ENCODE measurements at regions not wholly inside any gene's neighbourhood (a gene's known extent, or its start where the extent isn't known, plus 50 kb on each side); places are given as distances from the start of the nearest gene placed in this dataset.
A peak's percentile ranks its signal among the peaks of the same experiment; 100 is the strongest.

DNA sequence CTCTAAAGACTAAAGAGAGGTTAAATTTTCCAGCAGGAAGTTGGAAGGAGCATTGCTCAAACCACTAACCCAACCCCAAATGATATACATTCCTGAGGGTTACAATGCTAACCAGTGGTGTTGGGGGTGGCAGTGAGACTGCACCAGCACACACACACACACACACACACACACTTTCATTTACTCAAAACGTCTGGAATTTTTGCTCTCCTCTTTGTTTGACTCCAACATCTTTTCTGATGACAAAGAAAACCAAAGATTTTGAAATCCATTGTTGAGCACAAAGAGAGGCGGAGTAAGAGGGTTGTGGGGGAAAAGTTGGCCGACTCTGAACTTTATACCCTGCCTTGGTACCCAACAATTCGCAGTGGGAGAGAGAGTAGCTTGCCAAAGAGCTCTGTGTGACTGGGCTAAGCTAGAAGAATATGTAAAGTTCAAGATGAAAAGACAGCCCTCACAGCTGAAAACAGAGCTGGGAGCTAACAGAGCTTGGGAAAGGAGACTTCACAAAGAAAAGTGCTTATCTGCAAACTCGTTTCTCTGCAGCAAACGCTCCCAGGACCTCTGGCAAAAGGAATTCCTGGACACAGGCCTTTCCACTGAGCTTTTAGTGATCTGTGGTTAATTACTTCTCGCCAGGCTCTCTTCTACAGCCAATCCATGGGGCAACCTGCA lies 426.0 kb upstream of the CDH11 start:
- no peak overlapping the region for H3K4me3 ChIP-seq (ENCODE audit: low read depth, low read length)
- H3K36me3 ChIP-seq (ENCODE audit: control insufficient read depth, insufficient read depth, low read length): no peaks in the 10 kb centered on the region
- H3K27ac ChIP-seq (ENCODE audit: low read depth, low read length): peak overlapping the region; percentile 61
- H3K9ac ChIP-seq (ENCODE audit: low read depth, low read length): no peak overlapping the region
- peaks cover 25% of the 10 kb centered on the region for H3K4me1 ChIP-seq (ENCODE audit: control insufficient read depth, insufficient read depth, low read length)
- peaks cover 10% of the 10 kb centered on the region for H3K9me3 ChIP-seq (ENCODE audit: control insufficient read depth, insufficient read depth, low read length)
- no peaks in the 10 kb centered on the region for H3K27me3 ChIP-seq (ENCODE audit: control insufficient read depth, insufficient read depth, low read length)

DNA sequence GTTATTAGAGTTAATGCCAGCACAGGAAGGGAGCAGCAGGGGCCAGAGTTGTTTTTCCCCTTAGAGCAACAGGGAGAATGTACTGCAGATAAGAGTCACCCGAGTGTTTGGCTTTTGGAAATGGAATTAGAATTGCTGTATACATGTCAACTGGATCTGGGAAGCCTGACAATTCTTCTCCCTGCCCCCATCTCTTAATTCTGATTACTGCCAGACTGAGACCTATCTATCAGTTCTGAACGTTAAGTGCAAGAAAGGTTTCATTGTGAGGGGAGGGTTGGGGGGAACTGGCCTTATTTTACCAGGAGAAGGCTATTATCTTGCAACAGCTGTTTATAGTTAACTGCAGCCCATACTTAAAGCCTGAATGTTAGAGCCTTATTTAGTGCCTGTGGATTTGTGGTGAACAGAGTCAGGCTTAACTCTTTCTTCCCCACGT lies 424.5 kb upstream of the CDH11 start:
- Histone ChIP-seq H3K4me1 (ENCODE audit: control insufficient read depth, insufficient read depth, low read length) (peaks cover 25% of the 10 kb centered on the region), H3K9me3 (ENCODE audit: control insufficient read depth, insufficient read depth, low read length) (peaks cover 10% of the 10 kb centered on the region), H3K27ac (ENCODE audit: low read depth, low read length) (no peak overlapping the region), H3K27me3 (ENCODE audit: control insufficient read depth, insufficient read depth, low read length) (no peaks in the 10 kb centered on the region), H3K9ac (ENCODE audit: low read depth, low read length) (no peak overlapping the region), H3K36me3 (ENCODE audit: control insufficient read depth, insufficient read depth, low read length) (no peaks in the 10 kb centered on the region), H3K4me3 (ENCODE audit: low read depth, low read length) (no peak overlapping the region)

DNA sequence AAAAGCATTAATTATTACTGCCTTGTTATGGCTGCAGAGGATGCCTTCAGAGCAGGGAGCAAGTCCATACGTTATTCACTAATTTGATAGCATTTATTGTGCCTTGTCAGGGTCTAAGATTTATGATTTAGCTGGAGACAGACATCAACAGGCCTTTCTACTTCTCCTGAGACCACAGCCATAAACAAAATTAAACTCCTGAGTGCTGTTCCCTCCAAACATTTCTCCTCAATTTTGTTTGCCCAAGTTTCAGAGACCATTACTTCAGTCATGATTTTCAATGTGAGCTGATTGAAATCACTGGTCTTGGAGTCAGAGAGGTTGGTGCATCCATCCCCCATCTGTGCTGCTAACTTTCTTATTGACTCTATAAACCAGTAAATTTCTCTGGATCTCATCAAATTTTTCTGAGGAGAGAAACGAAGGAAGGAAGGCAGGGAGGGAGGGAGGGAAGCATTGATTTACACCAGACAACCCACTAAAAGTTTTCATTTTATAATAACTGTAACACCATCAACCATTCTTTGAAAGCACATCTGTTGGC lies 423.6 kb upstream of the CDH11 start:
- H3K36me3 ChIP-seq (ENCODE audit: control insufficient read depth, insufficient read depth, low read length): no peaks in the 10 kb centered on the region
- H3K27ac ChIP-seq (ENCODE audit: low read depth, low read length): no peak overlapping the region
- H3K9ac ChIP-seq (ENCODE audit: low read depth, low read length): no peak overlapping the region
- peaks cover 25% of the 10 kb centered on the region for H3K4me1 ChIP-seq (ENCODE audit: control insufficient read depth, insufficient read depth, low read length)
- peaks cover 2% of the 10 kb centered on the region; the same call in 1 of the 2 replicates for H3K9me3 ChIP-seq (ENCODE audit: control insufficient read depth, insufficient read depth, low read length)
- no peaks in the 10 kb centered on the region for H3K27me3 ChIP-seq (ENCODE audit: control insufficient read depth, insufficient read depth, low read length)
- H3K4me3 ChIP-seq (ENCODE audit: low read depth, low read length): no peak overlapping the region

DNA sequence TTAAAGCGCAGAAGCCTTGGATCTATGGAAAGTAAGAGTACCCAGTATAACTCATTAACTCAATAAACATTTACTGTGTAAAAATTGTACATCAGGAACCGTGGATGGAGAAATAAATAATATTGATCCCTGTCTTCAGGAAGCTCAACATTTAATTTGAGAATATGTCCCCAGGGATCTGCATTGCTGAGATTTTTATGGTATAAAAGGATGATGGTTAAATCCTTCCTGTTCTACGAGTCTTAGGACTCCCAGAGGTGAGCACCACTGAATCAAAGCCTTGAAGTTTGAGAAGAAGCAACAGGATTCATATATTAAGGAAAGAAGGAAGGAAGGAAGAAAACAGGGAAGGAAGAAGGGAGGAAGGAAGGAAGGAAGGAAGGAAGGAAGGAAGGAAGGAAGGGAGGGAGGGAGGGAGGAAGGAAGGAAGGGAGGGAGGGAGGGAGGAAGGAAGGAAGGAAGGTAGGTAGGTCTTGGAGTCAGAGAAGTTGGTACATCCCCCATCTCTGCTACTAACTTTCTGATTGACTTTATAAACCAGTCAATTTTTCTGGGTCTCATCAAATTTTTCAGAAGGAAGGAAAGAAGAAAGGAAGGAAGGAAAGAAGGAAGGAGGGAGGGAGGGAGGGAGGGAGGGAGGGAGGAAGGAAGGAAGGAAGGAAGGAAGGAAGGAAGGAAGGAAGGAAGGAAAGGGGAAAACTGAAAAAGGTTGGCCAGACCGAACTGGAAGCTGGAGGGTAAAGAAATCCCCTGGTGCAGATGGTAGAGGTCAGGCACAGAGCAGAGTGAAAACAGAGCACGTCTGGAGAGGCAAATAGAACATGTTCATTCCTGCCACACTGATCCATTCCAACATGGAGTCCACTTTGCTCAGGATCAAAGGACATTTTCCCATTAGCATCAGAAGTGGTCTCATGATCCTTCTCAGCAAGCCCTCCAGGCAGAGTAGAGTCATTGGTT lies 422.2 kb upstream of the CDH11 start:
- no peak overlapping the region for H3K27ac ChIP-seq (ENCODE audit: low read depth, low read length)
- no peak overlapping the region for H3K4me3 ChIP-seq (ENCODE audit: low read depth, low read length)
- no peaks in the 10 kb centered on the region for H3K9me3 ChIP-seq (ENCODE audit: control insufficient read depth, insufficient read depth, low read length)
- H3K27me3 ChIP-seq (ENCODE audit: control insufficient read depth, insufficient read depth, low read length): no peaks in the 10 kb centered on the region
- H3K9ac ChIP-seq (ENCODE audit: low read depth, low read length): no peak overlapping the region
- H3K4me1 ChIP-seq (ENCODE audit: control insufficient read depth, insufficient read depth, low read length): peaks cover 25% of the 10 kb centered on the region
- H3K36me3 ChIP-seq (ENCODE audit: control insufficient read depth, insufficient read depth, low read length): no peaks in the 10 kb centered on the region

DNA sequence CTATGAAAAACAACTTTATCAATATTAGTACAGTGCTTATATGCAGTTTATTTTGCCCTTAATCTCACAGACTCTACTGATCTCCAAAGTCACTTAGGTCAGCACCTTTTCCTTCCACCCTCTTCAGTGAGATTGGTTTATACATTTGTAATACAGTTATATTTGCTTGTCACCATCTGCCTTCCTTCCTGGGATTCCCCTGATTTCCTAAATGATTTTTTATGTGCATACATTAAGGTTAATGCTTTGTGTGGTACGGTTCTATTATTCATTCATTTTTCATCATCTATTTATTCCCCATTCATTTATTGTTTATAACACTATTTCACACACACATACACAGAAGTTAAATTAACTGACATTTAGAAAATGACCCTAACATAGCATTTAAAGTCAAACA lies 419.8 kb upstream of the CDH11 start:
- Histone ChIP-seq H3K36me3 (ENCODE audit: control insufficient read depth, insufficient read depth, low read length) (no peaks in the 10 kb centered on the region), H3K27me3 (ENCODE audit: control insufficient read depth, insufficient read depth, low read length) (no peaks in the 10 kb centered on the region), H3K4me1 (ENCODE audit: control insufficient read depth, insufficient read depth, low read length) (peaks cover 3% of the 10 kb centered on the region), H3K4me3 (ENCODE audit: low read depth, low read length) (no peak overlapping the region), H3K9ac (ENCODE audit: low read depth, low read length) (no peak overlapping the region), H3K27ac (ENCODE audit: low read depth, low read length) (no peak overlapping the region), H3K9me3 (ENCODE audit: control insufficient read depth, insufficient read depth, low read length) (no peaks in the 10 kb centered on the region)

DNA sequence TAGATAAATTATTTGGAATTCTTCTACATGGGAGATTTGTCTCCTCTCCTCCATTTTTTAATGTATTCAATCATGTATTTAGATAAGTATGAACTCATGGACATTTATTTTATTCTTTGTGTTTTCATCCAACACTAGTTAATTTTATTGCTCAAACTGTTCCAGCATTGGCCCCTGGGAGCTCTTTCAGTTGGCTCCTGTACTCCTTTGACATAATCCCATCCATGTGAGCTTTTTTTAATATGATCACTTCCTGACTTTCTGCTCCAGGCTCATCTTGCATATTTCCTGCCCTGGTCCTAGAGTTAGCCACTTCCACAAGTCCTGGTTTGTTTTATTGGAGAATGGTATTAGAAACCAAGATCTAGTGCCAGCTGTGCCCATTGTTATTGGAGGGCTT lies 419.0 kb upstream of the CDH11 start:
- no peak overlapping the region for H3K9ac ChIP-seq (ENCODE audit: low read depth, low read length)
- no peaks in the 10 kb centered on the region for H3K4me1 ChIP-seq (ENCODE audit: control insufficient read depth, insufficient read depth, low read length)
- H3K27me3 ChIP-seq (ENCODE audit: control insufficient read depth, insufficient read depth, low read length): no peaks in the 10 kb centered on the region
- no peak overlapping the region for H3K27ac ChIP-seq (ENCODE audit: low read depth, low read length)
- no peaks in the 10 kb centered on the region for H3K9me3 ChIP-seq (ENCODE audit: control insufficient read depth, insufficient read depth, low read length)
- H3K4me3 ChIP-seq (ENCODE audit: low read depth, low read length): no peak overlapping the region
- H3K36me3 ChIP-seq (ENCODE audit: control insufficient read depth, insufficient read depth, low read length): no peaks in the 10 kb centered on the region

DNA sequence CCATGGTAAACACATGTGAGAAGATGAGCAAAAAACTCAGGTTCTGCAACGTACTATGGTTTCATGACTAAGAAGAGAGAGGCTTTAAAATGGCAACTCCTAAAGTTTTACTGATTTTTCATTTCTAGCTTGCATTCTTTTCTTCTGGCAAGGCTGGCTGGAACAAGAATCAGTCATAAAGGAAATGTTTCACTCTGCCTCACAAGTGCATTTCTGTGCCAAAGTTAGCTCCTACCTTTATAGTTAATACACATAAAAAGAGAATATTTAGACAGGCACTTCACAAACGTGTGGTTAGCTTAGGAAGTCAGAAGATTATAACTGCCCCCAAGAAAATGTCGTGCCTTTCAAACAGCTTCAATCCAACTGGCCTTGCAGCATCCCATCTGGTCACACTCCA lies 417.1 kb upstream of the CDH11 start:
- Histone ChIP-seq H3K9me3 (ENCODE audit: control insufficient read depth, insufficient read depth, low read length) (no peaks in the 10 kb centered on the region), H3K27me3 (ENCODE audit: control insufficient read depth, insufficient read depth, low read length) (no peaks in the 10 kb centered on the region), H3K36me3 (ENCODE audit: control insufficient read depth, insufficient read depth, low read length) (no peaks in the 10 kb centered on the region), H3K27ac (ENCODE audit: low read depth, low read length) (no peak overlapping the region), H3K9ac (ENCODE audit: low read depth, low read length) (no peak overlapping the region), H3K4me3 (ENCODE audit: low read depth, low read length) (no peak overlapping the region), H3K4me1 (ENCODE audit: control insufficient read depth, insufficient read depth, low read length) (no peaks in the 10 kb centered on the region)

DNA sequence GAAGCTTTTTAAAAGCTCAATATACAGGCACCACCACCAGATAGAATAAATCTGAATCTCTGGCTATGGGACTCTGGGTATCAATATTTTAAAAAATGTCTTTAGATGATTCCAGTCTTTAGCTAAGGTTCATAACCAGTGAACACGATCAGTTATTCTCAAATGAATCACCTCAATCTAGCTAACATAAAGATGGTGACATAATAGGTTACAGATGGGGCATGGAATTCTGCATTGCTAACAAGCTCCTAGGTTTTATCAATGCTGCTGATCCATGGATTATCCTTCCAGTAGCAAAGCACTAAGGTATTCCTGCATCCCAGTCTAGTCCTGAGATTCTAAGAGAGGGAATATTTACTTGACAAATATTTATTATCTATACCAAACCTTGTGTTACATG lies 415.5 kb upstream of the CDH11 start:
- Histone ChIP-seq H3K4me3 (ENCODE audit: low read depth, low read length) (no peak overlapping the region), H3K9ac (ENCODE audit: low read depth, low read length) (no peak overlapping the region), H3K4me1 (ENCODE audit: control insufficient read depth, insufficient read depth, low read length) (no peaks in the 10 kb centered on the region), H3K27me3 (ENCODE audit: control insufficient read depth, insufficient read depth, low read length) (no peaks in the 10 kb centered on the region), H3K27ac (ENCODE audit: low read depth, low read length) (no peak overlapping the region), H3K36me3 (ENCODE audit: control insufficient read depth, insufficient read depth, low read length) (no peaks in the 10 kb centered on the region), H3K9me3 (ENCODE audit: control insufficient read depth, insufficient read depth, low read length) (no peaks in the 10 kb centered on the region)

DNA sequence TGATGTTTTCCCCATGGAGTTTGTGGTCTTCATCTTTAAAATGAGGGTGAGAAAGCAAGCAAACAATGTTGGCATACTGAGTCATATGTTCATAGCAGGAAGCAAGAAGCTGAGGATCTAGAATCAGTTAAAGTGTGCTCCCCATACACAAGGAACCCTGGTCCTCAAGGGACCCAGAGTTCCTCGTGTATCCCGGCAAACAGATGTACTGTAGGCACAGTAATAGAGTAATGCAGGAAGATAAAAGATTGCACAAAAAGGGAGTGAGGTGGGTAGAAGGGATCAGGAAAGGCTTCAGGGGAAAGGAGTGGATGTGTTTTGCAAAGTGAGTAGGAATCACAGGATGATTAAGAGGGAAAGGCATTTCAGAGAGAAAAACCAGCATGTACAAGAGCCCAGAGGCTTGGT lies 412.3 kb upstream of the CDH11 start:
- Histone ChIP-seq H3K9ac (ENCODE audit: low read depth, low read length) (no peak overlapping the region), H3K4me1 (ENCODE audit: control insufficient read depth, insufficient read depth, low read length) (no peaks in the 10 kb centered on the region), H3K4me3 (ENCODE audit: low read depth, low read length) (no peak overlapping the region), H3K27ac (ENCODE audit: low read depth, low read length) (no peak overlapping the region), H3K36me3 (ENCODE audit: control insufficient read depth, insufficient read depth, low read length) (no peaks in the 10 kb centered on the region), H3K27me3 (ENCODE audit: control insufficient read depth, insufficient read depth, low read length) (no peaks in the 10 kb centered on the region), H3K9me3 (ENCODE audit: control insufficient read depth, insufficient read depth, low read length) (no peaks in the 10 kb centered on the region)

DNA sequence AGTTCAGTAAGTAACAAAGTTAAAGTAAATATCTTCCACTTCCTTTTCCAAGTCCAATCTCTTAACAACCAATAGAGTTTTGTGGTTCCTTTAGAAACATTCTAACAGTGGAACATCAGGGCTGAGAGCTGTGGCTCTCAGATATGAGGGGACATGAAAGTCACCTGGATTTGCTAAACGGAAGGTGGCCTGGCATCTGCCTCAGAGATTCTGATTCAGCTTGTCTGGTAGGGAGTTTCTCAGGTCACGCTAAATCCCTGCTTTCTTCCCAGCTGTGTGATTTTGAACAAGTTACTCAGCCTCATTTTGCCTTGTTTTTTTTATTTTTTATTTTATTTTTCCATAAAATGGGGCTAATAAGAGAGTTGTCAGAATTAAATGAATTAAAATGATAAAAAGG lies 411.0 kb upstream of the CDH11 start:
- no peaks in the 10 kb centered on the region for H3K27me3 ChIP-seq (ENCODE audit: control insufficient read depth, insufficient read depth, low read length)
- no peak overlapping the region for H3K9ac ChIP-seq (ENCODE audit: low read depth, low read length)
- H3K9me3 ChIP-seq (ENCODE audit: control insufficient read depth, insufficient read depth, low read length): no peaks in the 10 kb centered on the region
- H3K4me3 ChIP-seq (ENCODE audit: low read depth, low read length): no peak overlapping the region
- no peak overlapping the region for H3K27ac ChIP-seq (ENCODE audit: low read depth, low read length)
- H3K4me1 ChIP-seq (ENCODE audit: control insufficient read depth, insufficient read depth, low read length): no peaks in the 10 kb centered on the region
- H3K36me3 ChIP-seq (ENCODE audit: control insufficient read depth, insufficient read depth, low read length): no peaks in the 10 kb centered on the region

DNA sequence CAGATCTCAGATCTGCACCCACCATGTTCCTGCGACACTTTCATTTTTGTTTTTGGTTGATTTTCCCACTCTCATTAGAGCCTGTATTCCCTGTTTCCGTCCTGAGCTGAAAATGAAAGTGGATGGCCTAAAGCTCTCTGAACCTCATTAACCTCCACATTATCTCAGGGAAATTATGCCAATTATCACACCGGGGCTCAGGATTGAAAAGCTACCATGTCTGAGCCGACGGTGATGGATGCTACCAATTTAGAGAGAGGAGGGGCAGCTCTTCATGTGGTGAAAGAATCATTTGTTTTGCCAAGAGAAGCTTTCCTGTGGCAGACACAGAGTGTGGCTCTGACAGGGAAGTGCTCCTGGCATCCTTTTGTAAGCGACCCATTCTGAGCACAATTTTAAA lies 410.4 kb upstream of the CDH11 start:
- H3K9me3 ChIP-seq (ENCODE audit: control insufficient read depth, insufficient read depth, low read length): no peaks in the 10 kb centered on the region
- no peaks in the 10 kb centered on the region for H3K4me1 ChIP-seq (ENCODE audit: control insufficient read depth, insufficient read depth, low read length)
- no peaks in the 10 kb centered on the region for H3K36me3 ChIP-seq (ENCODE audit: control insufficient read depth, insufficient read depth, low read length)
- no peak overlapping the region for H3K9ac ChIP-seq (ENCODE audit: low read depth, low read length)
- no peak overlapping the region for H3K4me3 ChIP-seq (ENCODE audit: low read depth, low read length)
- H3K27me3 ChIP-seq (ENCODE audit: control insufficient read depth, insufficient read depth, low read length): no peaks in the 10 kb centered on the region
- H3K27ac ChIP-seq (ENCODE audit: low read depth, low read length): no peak overlapping the region

Measured in HUES48 (cell line).